ENCODE measurements at regions not wholly inside any gene's neighbourhood (a gene's known extent, or its start where the extent isn't known, plus 50 kb on each side); places are given as distances from the start of the nearest gene placed in this dataset.

GRCh38 chr11:80163441-80163840 is 722.6 kb upstream of the TENM4 start:
- TF ChIP-seq TAF1 (IDR thresholded peaks at IDR 0.05; ENCODE audit: borderline replicate concordance, low read depth, low read length) (no peak), ZNF622 (IDR thresholded peaks at IDR 0.05) (no peak), REST (IDR thresholded peaks at IDR 0.05; ENCODE audit: low read depth, low read length) (no peak), CTCF (IDR thresholded peaks at IDR 0.05 in 2 of 3, conservative IDR thresholded peaks at IDR 0.05 in 1 of 3; ENCODE audit: control insufficient read depth in 2 of 3, extremely low read depth in 1 of 3, insufficient read depth in 1 of 3, low read depth in 3 of 3, low read length in 3 of 3) (no peak), POLR2AphosphoS5 (IDR thresholded peaks at IDR 0.05; ENCODE audit: low read length) (no peak), SP1 (IDR thresholded peaks at IDR 0.05; ENCODE audit: low read depth, low read length) (no peak), ZBTB40 (IDR thresholded peaks at IDR 0.05; ENCODE audit: borderline replicate concordance) (no peak), POLR2A (IDR thresholded peaks at IDR 0.05; ENCODE audit: low read depth, low read length) (no peak), EZH2 (IDR thresholded peaks at IDR 0.05; ENCODE audit: borderline replicate concordance, control insufficient read depth, low read depth, low read length) (no peak)
